Mesothelial cell of epicardium (in vitro differentiated cells): ENCODE measurements at regions not wholly inside any gene's neighbourhood (a gene's known extent, or its start where the extent isn't known, plus 50 kb on each side); places are given as distances from the start of the nearest gene placed in this dataset.

Experiments used
- DNase-seq, 2 experiments: peaks; one replicate each; pipeline ENCODE4 v3.0.0; 2021; ENCODE audit warnings: low spot score in 2 of 2; ENCODE audit not compliant: unreplicated experiment in 2 of 2
- H3K27ac Mint-ChIP-seq: 2 replicates; pipeline ENCODE4 v1.8.0; 2021; ENCODE audit warnings: mixed read lengths
- H3K27me3 Mint-ChIP-seq: 2 replicates; pipeline ENCODE4 v1.8.0; 2021; ENCODE audit warnings: low read depth, mixed read lengths
- H3K36me3 Mint-ChIP-seq: 2 replicates; pipeline ENCODE4 v1.8.0; 2021; ENCODE audit warnings: mixed read lengths
- H3K4me1 Mint-ChIP-seq: 2 replicates; pipeline ENCODE4 v1.8.0; 2021; ENCODE audit warnings: mixed read lengths
- H3K4me3 Mint-ChIP-seq: 2 replicates; pipeline ENCODE4 v1.8.0; 2021; ENCODE audit warnings: mild to moderate bottlenecking, moderate library complexity, mixed read lengths
- H3K9me3 Mint-ChIP-seq: 2 replicates; pipeline ENCODE4 v1.8.0; 2021; ENCODE audit warnings: mixed read lengths
- CTCF ChIP-seq: fragments of 200-600 bp; sonication (generic); IDR thresholded peaks from one replicate; pipeline ENCODE4 v1.5.0; 2021; ENCODE audit warnings: antibody characterized with exemption; ENCODE audit not compliant: unreplicated experiment

- no peak overlapping the region for H3K4me3 Mint-ChIP-seq
- DNase-seq, result no peak
Measured at GRCh38 chr14:46197856-46198255, 453.7 kb downstream of the RPL10L start.

More at GRCh38 chr14:46197856-46198255, 453.7 kb downstream of the RPL10L start:
- H3K9me3 Mint-ChIP-seq, result peaks cover 2% of the 10 kb centered on the region
- H3K27me3 Mint-ChIP-seq, result no peaks in the 10 kb centered on the region
- no peak for TF ChIP-seq CTCF
- H3K4me1 Mint-ChIP-seq, result no peaks in the 10 kb centered on the region
- no peak overlapping the region for H3K27ac Mint-ChIP-seq
- no peaks in the 10 kb centered on the region for H3K36me3 Mint-ChIP-seq
